GM21737 (cell line): ENCODE measurements at regions not wholly inside any gene's neighbourhood (a gene's known extent, or its start where the extent isn't known, plus 50 kb on each side); places are given as distances from the start of the nearest gene placed in this dataset.
"Not testable (repeated sequence)": the region's sequence is repeated elsewhere in the genome, so short reads cannot be mapped to it uniquely, and the experiment has no call there.

Source experiments
- ATAC-seq: cut with Tn5 transposase; IDR thresholded peaks from one replicate; pipeline ENCODE4 v1.9.1; 2021; ENCODE audit warnings: mild to moderate bottlenecking, moderate library complexity; ENCODE audit not compliant: unreplicated experiment

DNA sequence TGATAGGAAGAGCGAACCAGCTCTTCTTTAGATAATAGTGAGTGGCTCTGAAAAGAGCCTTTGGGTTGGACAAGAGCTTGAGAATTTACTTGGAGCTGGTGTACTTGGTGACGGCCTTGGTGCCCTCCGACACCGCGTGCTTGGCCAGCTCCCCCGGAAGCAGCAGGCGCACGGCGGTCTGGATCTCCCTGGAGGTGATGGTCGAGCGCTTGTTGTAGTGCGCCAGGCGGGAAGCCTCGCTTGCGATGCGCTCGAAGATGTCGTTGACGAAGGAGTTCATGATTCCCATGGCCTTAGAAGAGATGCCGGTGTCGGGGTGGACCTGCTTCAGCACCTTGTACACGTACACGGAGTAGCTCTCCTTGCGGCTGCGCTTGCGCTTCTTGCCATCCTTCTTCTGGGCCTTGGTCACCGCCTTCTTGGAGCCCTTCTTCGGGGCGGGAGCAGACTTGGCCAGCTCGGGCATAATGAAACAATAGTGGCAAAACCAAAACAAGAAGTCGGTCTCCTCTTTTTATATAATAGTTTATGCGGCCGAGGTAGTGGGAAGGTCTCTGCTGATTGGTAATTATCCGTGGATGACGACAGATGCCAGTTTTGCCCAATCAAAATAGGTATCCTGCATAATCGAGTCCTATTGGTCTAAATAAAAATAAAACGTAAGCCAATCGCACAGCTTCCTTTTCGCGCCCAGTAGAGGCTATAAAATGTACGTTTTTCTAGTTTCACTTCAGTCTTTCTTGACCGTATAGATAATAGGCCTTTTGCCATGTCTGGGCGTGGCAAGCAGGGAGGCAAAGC is 104.6 kb downstream of the OR2B2 start:
- ATAC-seq, result peak; percentile 58

GRCh38 chr6:27806981-27807440 is 105.2 kb downstream of the OR2B2 start:
- no peak for ATAC-seq

DNA sequence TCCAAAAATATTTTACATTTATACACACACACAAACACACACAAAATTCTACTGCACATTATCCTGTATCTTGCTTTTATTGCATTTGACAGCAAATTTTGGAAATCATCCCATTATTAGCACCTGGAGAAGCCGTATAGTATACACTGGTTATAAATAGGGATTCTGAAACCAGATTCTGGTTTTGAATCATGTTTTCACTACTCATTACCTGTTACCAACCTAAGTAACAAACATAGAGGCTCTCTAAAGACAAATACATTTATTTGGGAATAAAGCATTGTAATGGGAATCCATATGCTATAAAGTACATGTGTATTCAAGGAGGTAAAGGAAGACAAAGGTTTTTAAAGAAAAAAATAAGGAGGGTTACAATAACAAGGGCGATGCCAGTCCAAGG is 106.8 kb downstream of the OR2B2 start:
- no peak for ATAC-seq

DNA sequence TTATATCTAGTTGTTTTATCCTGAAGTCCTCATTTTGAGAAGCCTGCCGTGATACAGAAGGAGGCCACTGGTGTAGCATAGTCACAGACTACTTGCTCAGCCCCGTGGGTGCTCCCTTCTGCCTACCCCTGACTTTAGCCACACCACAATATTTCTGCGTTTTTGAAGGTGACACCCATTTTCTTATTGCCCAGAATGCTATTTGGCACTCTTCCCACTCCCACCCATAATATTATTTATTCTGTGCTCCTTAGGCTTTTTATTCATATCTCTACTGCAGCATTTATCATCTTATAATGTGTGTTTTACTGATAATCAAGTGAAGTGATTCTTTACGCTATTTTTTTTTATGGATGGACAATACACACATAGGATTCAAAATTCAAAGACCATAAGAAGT is 107.3 kb downstream of the OR2B2 start:
- ATAC-seq, result no peak

DNA sequence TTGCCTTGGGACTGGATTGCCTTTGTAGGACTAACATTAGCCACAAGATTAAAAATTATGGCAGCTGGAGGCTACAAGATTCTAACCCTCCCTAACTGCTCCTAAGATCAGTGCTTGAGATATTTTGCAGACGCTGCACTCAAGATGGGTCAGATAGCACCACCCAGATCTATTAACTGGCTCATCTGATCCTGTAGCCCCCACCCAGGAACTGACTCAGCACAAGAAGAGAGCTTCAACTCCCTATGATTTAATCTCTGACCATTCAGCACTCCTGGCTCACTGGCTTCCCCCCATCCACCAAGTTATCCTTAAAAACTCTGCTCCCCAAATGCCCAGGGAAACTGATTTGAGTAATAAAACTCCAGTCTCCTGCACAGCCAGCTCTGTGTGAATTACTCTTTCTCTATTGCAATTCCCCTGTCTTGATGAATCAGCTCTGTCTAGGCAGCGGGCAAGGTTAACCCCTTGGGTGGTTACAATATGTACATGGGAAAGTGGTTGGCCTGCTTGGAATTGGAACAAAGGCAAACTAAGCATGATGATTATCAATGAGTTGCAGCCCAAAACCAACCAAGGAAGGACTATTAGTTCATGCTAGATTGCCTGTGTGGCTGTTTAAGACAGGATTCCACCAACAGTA is 111.3 kb downstream of the OR2B2 start:
- ATAC-seq, result no peak

DNA sequence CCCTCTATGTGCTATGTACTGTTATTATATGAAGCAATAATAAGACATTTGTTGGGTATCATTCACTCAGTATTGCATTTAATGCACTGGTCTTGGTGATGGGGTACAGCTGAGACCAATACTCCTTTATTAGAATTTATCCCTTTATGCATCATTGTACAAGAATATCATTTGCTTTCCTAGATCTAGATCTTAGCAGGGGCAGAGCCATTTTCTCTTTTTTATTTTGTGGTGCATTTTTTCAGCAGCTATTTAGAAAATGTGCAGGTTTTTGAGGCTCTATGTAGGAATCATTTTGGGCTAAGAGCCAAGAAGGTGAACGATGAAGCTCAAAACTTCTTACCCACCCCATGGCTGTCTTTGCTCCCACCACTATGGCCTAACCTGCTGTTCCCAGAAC is 114.2 kb downstream of the OR2B2 start:
- ATAC-seq, result no peak

DNA sequence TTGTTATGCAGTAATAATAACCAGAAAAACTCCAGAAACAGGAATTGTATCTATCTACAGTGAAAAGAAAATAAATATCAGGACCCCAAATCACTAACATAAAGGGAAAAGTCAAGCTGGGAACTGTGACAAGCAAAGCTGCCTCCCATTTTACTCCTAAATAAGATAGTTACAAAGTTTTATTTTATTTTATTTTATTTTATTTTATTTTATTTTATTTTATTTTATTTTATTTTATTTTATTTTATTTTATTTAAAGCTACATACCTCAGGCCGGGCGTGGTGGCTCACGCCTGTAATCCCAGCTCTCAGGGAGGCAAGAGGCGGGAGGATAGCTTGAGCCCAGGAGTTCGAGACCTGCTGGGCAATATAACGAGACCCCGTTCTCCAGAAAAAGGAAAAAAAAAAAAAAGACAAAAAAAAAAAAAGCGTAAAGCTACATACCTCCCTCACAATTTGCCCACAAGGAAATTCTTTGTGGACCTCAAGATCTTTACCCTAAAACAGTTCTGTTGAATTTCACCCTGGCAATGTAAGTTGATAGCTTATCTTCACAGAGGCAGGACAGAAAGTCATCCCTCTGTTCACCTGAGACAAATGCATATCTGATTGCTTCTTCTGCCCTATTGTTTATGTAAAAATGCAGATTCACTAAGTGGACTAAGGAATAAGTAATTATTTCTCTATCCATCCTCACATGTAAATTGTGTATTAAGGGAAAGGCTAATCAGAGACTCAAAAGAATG is 115.3 kb downstream of the OR2B2 start:
- not testable (repeated sequence) for ATAC-seq

- ATAC-seq, result peak; percentile 61
Observed at GRCh38 chr6:27795697-27796494, 116.3 kb downstream of the OR2B2 start.

DNA sequence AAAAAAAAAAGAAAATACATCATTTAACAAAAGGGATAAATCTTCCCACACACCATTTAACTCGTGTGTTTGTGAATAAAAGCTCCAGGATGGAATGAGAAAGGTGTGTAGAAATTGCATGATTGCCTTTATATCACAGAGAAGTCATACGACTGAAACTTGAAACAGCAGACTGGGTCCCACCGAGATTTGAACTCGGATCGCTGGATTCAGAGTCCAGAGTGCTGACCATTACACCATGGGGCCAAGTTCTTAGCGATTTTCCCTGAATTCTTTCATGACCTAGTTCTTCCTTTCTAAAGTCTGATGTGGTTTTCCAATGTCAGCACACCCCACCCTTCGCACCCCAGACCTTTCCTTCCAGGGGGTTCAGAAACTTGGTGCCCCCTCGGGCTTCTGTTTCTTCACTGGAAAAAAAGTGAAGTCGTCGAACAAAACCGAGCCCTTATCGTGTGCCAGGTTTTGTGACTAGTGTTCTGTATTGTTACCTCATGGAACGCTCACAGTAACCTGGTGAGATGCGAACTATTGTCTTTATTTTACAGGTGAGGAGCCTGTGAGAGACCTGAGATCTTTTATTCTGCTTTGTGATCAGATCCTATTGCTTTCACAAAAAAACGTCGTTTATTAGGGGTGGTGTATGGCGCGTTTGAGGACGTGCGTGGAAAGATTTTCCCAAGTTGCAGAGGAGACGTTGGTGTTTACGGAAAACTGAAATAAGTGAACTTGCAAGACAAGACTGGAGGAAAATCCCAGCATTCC is 120.8 kb downstream of the OR2B2 start:
- ATAC-seq, result no peak

GRCh38 chr6:27788376-27788775 is 123.8 kb downstream of the OR2B2 start:
- not testable (repeated sequence) for ATAC-seq

DNA sequence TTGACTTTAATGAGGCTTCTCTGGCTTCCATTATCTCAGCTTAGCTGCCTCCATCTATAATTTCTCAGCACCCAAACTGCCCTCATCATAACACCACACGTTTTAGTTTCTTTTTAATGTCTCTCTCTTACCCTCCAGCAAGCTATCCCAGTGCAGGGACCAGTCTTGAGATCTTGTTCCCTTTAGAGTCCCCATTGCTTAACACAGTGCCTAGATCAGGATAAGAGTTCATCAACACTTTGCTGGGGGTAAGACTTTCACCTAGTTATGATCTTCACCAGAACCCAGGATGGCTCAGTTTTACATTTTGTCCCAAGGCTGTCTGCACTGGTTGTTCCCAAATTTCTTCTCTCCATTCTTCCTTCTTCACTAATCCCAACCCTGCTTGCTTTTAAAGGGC is 126.1 kb downstream of the OR2B2 start:
- ATAC-seq, result no peak

DNA sequence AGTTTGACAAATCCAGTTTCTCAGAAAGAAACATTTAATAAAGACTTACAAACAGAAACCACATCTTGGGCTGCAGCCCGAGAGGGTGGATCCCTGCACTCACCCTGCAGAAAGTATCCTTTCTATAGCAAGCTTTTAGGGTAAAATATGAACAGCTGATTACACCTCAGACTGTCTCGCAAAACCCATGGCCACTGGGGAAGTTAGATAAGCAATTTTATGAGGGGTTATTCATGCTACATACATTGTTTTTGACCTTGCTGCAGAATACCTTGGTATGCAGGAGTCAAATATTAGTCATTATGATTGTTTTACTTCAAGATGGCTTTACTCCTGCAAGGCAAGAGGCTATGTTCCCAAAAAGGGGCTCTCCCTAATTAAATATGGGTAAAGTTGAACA is 126.9 kb downstream of the OR2B2 start:
- ATAC-seq, result no peak

GRCh38 chr6:27782748-27783147 is 129.4 kb downstream of the OR2B2 start:
- ATAC-seq, result no peak

DNA sequence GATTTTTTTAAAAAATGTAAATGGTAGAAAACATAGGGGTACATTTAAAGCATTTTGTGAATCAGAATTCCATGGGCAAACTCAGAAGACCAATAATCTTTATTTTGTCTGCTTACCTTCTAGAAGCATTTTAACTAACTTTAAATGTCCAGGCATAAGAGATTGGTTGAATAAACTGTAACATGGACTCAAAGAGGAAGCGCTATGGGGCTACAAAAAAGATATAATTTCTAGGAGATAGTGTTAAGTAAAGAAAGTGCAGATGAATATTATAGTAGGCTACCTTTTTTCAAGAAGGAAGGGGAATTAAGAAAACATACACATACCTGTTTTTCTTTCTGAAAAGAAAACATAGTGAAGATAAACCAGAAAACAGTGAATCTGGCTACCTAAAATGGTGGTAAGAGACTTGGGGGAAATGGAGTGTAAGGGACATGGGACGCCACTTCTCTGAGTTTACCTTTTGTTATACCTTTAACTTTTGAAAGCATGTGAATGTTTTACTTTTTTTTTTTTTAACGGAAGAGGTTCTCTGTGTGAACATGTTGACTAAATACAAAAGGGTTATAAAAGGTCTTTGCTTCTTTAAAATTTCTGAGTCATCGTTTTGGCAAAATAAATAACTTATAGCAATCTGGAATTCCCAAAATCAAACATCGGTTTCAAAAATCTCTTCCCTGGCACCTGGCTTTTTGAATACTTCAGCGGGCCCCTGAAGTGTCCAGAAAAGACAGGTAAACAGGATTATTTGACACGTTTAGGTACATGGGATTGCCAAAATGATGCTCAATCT is 133.4 kb downstream of the OR2B2 start:
- ATAC-seq, result no peak

- no peak for ATAC-seq
Observed at GRCh38 chr6:27777614-27778355, 134.4 kb downstream of the OR2B2 start.

GRCh38 chr6:27777126-27777525 is 135.1 kb downstream of the OR2B2 start:
- ATAC-seq, result no peak

DNA sequence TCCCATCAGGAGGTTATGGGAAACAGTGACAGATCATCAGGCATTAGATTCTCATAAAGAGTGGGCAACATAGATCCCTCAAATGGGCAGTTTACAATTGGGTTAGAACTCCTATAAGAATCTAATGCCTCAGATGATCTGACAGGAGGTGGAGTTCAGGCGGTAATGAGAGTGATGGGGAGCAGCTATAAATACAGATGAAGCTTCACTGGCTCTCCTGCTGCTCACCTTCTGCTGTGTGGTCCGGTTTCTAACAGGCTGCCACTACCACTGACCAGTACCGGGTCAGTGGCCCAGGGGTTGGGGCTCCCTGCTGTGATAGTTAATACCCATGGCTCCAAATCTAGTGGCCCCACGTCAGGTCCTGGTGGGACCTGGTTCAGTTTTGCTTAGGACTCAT is 135.7 kb downstream of the OR2B2 start:
- no peak for ATAC-seq

GRCh38 chr6:27775796-27776184 is 136.4 kb downstream of the OR2B2 start:
- ATAC-seq, result no peak
